Fibroblast of lung (primary cell): ENCODE measurements at regions not wholly inside any gene's neighbourhood (a gene's known extent, or its start where the extent isn't known, plus 50 kb on each side); places are given as distances from the start of the nearest gene placed in this dataset.

ENCODE experiments used
- EZH2 ChIP-seq: IDR thresholded peaks from 2 replicates; pipeline ENCODE4 v1.5.1; 2012; ENCODE audit warnings: low read length, control low read depth, mild to moderate bottlenecking; ENCODE audit errors: missing control alignments
- TF ChIP-seq, protein P1 (sequence below), 2 donors: IDR thresholded peaks in 1 of 2; conservative IDR thresholded peaks in 1 of 2; 1 replicate in 1 of 2; 2 replicates in 1 of 2; pipeline ENCODE4 v1.5.1; 2011 to 2012; ENCODE audit warnings: low read length in 2 of 2, control low read depth in 1 of 2, inconsistent platforms in 1 of 2, low read depth in 1 of 2, mild to moderate bottlenecking in 1 of 2

DNA sequence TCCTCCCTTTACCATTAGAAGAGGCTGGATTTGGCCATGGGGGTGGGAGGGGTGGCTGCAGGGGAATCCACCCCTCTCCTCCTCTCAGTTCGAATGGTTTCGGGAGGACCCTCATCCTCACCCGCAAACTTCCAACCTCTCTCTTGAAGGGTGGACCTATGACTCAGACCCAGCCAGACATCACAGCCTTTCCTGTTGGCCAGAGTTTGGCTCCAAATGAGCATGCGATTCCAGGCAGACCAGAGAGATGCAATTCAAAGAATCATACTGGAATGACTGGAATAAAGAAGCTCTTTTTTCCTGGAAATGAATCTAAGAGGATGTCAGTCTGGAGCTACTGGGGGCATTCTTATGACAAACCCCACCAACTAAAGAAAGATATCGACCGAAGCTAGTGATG is 516.7 kb upstream of the MDFIC2 start:
- TF ChIP-seq, protein P1, sequence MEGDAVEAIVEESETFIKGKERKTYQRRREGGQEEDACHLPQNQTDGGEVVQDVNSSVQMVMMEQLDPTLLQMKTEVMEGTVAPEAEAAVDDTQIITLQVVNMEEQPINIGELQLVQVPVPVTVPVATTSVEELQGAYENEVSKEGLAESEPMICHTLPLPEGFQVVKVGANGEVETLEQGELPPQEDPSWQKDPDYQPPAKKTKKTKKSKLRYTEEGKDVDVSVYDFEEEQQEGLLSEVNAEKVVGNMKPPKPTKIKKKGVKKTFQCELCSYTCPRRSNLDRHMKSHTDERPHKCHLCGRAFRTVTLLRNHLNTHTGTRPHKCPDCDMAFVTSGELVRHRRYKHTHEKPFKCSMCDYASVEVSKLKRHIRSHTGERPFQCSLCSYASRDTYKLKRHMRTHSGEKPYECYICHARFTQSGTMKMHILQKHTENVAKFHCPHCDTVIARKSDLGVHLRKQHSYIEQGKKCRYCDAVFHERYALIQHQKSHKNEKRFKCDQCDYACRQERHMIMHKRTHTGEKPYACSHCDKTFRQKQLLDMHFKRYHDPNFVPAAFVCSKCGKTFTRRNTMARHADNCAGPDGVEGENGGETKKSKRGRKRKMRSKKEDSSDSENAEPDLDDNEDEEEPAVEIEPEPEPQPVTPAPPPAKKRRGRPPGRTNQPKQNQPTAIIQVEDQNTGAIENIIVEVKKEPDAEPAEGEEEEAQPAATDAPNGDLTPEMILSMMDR (conservative IDR thresholded peaks at IDR 0.05 in 1 of 2, IDR thresholded peaks at IDR 0.05 in 1 of 2; ENCODE audit: low read depth in 1 of 2, low read length in 2 of 2): no peak
- TF ChIP-seq EZH2: no peak
